ENCODE measurements at regions not wholly inside any gene's neighbourhood (a gene's known extent, or its start where the extent isn't known, plus 50 kb on each side); places are given as distances from the start of the nearest gene placed in this dataset.

GRCh38 chr1:55334160-55334559 is 119.0 kb upstream of the USP24 start:
- TF ChIP-seq CTCF (conservative IDR thresholded peaks at IDR 0.05; ENCODE audit: low read length) = no peak
- TF ChIP-seq EZH2phosphoT487 (IDR thresholded peaks at IDR 0.05; ENCODE audit: borderline replicate concordance) = no peak

All from Loucy (cell line).